Cortex of kidney (tissue), 1 donor: ENCODE measurements at regions not wholly inside any gene's neighbourhood (a gene's known extent, or its start where the extent isn't known, plus 50 kb on each side); places are given as distances from the start of the nearest gene placed in this dataset.
"Not testable (repeated sequence)": the region's sequence is repeated elsewhere in the genome, so short reads cannot be mapped to it uniquely, and the experiment has no call there.

Experiments
- DNase-seq: peaks from one replicate; lab custom pipeline; 2025; lab: John Stamatoyannopoulos, UW

DNA sequence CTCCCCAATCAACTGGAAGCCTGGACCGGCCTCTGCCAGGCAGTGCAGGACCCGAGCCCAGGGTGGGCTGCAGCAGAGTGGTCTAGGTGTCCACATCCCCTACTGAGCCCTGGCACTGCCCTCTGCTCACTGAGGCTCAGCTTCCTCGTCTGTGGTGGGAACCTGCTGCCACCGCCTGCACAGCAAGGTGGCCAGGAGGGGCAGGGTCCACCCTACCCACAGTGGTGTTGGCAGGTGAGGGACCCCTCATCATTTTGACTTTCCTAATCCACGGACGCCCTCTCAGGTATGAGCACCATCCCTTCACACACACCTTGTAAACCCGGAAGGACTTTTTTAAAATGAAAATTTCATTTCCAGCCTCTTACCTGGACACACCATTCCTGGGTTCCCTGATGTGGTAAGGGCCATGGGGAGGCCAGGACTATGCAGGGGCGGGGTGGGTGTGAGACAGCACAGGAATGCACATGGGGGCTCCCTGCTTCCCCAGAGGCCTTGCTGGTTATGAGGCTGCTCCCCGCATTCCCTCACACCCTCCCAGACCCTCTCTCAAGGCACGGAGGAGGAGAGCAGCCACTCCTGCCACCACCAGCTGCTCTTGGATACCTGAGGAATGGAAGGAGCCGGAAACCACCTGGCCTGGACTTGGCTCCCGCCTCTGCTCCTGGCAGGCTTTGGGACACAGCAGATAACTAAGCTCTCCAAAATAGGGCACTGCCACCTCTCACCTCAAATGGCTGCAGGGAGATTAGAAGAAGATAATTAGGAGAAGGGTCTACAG, 185.9 kb upstream of the TPM1 start:
- no peak for DNase-seq

DNA sequence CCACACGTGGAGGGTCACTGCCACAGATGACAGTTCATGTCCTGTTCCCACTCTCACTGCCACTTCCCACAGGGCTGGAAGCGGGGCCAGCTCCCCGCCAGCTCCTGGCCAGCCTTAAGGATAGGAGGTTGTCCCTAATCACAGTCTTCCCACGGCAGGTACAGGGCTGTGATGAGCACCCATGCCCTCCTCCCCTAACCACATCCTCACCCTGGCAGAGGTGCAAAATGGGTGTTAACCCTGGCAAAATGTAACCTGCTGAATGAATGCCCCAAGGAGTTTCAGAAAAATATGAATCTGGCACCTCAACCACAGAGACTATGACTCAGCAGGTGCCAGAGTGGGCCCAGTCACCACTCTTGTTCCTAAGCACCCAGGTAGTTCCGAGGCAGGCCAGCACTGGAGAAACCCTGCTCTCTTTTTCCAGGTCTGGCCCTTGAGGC, 185.1 kb upstream of the TPM1 start:
- no peak for DNase-seq

DNA sequence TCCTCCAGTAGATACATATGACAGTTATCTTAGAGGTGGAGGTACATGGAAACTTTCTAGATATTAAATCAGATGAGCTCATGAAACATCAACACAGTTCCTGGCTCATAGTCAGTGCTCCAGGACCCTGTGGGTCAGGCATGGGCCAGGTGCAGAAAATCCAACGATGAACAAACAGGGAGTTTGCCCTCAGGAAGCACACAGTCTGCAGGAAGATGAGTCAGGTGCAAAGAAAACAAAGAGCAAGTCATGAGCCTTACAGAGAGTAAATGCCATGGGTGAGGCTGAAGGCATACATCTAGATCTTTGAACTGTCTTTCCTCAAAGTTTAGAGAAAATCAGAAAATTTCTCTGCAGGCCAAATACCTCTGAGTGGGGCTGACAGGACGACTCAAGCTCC, 184.2 kb upstream of the TPM1 start:
- no peak for DNase-seq

DNA sequence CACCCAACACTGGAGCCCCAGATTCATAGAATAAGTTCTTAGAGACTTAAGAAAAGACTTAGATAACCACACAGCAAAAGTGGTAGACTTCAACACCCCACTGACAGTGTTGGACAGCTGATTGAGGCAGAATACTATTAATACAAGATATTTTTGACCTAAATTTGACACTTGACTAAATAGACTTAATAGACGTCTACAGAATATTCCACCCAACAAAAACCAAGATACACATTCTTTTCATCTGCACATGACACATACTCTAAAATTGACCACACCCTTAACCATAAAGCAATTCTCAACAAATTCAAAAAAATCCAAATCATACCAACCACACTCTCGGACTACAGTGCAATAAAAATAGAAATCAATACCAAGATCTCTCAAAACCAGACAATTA, 179.8 kb upstream of the TPM1 start:
- no peak for DNase-seq

DNA sequence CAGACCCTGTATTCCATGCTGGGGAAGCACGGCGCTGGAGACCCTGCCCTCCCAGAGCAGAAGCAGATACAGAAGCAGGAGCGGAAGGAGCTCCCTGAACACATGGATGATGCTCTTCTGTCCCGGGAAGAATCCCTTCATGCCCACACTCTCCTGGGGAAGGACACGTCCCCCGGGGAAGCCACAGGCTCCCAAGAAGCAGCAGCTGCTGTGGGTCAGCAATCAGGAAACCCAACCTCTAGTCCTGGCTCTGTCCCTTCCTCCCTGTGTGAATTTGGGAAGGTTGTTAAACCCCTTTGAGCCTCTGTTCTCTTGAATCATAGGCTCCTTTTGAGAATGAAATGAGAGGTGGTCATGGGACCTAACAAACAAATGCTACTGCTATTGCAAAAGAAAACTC, 176.2 kb upstream of the TPM1 start:
- no peak for DNase-seq

DNA sequence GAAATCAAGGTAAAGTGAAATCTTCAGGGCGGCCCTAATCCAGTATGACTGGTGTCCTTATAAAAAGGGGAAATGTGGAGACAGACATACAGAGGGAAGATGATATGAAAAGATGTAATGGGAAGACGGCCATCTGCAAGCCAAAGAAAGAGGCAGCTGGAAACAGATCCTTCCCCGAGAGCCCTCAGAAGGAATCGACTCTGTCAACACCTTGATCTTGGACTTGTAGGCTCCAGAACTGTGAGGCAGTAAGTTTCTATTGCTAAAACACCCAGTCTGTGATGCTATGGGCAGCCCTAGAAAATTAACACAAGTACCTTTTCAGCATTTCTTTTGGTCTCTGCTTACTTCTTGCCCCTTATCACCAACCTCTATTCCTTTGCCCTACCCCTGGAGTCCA, 174.7 kb upstream of the TPM1 start:
- no peak for DNase-seq

DNA sequence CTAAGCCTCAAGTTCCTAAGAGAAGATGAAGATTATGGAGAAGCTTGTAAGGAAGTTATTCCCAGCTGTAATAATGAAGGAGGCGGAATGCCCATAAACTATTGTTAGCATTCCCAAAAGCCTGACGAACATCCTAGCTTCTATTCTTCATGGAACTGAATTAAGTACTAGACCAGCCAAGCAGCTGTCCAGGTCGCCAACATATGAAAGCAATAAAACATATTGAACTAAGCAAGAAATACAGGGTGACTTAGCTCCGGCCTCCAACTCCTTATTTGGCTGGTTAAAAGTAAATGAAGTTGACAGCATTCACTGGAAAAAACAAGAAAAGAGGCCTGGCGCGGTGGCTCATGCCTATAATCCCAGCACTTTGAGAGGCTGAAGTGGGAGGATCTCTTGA, 174.0 kb upstream of the TPM1 start:
- DNase-seq: no peak

DNA sequence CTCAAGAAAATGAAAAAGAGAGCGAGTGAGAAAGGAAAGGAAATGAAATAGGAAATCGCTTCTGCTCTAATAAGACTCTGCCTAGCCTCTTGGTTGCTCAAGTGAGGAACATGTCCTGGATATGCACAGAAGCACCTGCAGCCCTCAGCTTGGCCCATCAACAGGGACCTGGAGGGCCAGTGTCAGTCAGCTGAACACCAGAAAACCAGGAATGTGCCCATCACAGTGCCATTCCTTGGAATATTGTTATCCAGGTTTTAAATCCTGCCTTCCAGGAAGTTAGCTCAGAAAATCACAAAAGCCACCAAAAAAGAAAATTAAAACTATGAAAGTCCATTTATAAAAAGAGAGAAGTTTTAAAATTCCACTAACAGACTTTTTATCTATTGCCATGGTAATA, 173.4 kb upstream of the TPM1 start:
- no peak for DNase-seq

DNA sequence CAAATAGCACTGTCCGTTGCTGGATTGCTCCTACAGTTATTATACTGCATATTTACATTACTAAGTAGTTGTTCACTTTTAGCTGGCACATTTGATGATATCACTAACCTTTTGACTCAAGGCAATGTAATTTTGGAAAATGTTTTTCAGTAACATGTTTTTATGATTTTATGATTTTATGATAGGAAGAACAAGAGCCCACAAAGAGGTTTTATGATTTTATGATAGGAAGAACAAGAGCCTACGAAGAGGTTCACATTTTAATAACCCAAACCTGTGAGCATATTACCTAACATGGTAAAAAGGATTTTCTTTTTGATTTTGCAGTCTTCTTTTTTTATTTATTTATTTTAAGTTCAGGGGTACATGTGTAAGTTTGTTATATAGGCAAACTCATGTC, 172.3 kb upstream of the TPM1 start:
- DNase-seq: no peak

DNA sequence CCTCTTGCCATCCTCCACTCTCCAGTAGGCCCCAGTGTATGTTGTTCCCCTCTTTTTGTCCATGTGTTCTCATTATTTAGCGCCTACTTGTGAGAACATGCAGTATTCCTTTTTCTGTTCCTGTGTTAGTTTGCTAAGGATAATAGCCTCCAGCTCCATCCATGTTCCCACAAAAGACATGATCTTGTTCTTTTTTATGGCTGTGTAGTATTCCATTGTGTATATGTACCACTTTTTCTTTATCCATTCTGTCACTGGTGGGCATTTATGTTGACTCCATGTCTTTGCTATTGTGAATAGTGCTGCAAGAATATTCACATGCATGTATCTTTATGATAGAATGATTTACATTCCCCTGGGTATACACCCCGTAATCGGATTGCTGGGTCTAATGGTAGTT, 171.8 kb upstream of the TPM1 start:
- DNase-seq: not testable (repeated sequence)

DNA sequence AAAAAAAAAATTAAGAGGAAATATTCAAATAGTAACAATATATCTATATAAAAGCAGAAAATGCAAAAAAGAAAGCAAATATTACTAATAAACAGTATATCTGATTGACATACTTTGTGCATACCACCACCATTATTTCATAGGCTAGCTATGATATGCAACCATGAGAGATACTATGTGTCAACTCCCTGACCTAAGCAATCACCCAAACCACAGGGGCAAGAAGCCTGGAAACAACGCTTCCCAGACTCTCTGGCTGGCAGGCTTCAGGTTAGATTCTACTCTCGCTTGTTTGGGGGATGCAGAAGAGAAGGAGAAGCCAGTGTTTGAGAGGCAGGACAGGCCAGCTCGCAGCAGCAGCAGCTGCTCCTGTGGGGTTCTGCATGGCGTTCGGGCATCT, 169.3 kb upstream of the TPM1 start:
- DNase-seq: no peak

DNA sequence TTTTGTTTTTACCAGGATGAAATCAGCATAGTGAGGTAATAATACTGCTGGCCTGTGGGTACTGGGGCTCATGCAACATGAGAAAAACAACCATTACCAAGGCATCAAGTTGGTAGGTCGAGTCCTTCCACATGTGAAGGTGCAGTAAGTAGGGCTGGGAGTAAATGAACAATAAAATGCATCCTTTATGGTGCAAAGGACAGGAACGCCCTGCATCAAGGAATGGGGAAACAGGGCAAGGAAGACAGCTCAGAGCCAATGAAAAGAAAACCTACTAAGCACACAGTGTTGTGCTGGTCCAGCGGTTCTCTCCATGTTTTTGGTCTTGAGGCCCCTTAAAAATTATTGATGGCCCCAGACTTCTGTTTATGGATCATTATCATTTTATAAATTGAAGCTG, 168.5 kb upstream of the TPM1 start:
- DNase-seq: no peak

DNA sequence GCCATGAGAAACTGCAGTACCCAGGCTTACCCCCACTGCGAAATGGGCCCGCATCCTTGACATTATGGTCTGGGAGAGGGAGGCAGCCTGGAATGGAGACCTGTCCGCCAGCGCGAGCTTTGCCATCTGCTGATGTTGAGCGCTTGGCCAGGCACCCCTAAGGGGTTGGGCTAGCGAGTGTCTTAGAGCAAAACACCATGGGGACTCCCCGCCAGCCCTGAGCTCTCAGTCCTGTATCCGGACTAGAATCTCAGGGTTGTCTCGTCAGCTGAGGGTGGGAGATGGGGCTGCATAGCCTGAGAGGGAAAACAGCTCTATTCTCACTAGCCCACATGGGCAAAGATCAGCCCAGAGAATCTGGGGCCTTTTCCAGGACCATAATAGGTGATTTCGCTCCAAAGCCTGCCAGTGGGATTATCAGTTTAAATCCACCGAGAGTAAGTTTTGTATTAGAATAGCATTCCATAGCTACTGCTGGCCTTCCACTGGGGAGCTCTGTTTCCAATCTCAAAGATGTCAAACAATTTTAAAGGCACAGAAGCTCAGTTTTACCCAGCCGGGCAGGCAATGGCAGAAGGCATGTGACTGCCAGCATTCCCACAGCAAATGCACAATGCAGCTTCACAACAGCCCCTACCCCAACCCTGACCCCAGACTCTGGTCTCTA, 167.5 kb upstream of the TPM1 start:
- no peak for DNase-seq

DNA sequence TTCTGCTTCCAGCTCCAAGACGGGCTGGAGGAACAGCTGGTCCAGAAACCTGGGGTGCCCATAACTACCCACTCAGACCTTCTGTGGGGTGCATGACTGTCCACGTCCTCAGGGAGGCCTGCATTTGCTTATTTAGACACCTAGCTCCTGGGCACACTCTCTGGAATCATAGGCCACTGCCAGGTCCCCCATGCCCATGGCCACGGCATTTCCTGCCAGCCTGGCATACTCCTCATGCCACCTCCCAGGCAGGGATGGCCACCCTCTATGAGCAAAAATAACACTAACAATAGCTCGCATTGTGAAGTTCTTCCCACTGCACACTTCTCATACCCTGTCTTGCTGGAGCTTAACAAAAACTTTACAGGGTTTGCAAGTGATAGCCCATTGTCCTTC, 166.9 kb upstream of the TPM1 start:
- no peak for DNase-seq

DNA sequence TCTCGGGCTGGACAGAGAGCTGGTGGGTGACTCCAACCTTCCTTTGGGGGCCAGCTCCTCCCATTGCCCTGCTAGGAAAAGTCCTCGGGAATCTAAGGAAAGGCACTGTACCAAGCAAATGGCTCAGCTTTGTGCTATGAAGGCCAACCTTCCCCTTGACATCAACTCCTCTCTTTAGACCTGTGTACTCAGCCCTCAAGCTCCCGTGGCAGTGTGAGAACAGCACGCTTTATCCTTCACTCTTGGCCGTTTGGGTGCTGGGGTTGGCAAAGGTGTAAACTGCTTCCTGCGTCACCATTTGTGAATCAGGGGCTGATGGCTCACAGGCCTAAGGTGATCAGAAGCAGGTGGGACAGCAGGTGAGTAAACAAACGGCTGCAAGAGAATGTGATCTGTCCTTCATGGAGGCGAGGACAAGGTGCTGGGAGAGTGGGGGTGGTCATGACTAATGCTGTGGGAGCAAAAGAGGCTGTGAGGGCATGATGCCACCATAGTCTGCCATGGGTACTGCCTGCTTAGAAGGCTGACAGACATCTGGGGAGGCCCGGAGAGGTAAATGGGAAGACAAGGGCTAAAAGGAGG, 165.2 kb upstream of the TPM1 start:
- no peak for DNase-seq

DNA sequence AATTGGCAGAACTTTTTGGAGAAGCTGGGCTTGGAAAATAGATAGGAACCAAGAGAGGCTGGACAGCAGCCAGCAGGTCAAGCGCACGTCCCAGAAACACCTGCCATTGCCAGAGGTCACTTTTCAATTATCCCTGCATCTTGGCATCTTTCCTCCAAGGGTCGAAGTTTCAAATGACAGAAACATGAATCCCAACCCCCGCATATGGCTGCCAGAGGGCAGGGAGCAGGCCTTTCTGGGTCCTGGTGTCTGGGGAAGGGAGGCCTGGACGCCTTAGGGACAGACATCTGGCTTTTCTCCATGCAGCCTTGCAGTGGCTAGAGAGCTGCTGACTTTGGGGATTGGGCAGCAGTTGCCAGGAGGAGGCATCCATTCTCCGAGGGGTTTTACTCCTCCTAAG, 164.5 kb upstream of the TPM1 start:
- DNase-seq: no peak

DNA sequence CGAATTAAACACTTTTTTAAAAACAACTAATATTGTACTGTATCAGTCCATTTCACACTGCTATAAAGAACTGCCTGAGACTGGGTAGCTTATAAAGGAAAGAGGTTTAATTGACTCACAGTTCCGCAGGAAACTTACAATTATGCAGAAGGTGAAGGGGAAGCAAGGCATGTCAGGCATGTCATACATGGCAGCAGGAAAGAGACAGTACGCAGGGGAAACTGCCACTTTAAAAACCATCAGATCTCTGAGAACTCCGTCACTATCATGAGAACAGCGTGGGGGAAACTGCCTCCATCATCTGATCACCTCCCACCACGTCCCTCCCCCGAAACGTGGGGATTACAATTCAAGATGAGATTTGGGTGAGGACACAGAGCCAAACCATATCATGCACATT, 162.8 kb upstream of the TPM1 start:
- DNase-seq: no peak

DNA sequence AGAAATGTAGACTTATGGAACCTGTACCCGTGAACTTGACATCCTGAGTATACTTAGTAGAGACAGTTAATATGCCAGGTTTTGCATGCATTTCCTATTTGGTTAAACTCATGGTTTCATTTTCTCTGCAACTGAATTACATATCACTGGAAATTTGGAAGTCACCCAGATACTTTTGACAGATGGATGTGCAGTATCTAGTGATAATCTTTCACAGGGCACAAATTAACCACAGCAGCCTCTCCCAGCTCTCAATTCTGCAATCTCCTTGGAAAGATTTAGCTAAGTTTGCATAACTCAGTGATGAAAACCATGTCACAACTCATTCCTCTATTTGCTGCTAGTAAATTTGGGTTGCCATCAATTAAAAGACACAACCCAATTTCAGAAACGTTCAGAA, 162.3 kb upstream of the TPM1 start:
- DNase-seq: no peak

DNA sequence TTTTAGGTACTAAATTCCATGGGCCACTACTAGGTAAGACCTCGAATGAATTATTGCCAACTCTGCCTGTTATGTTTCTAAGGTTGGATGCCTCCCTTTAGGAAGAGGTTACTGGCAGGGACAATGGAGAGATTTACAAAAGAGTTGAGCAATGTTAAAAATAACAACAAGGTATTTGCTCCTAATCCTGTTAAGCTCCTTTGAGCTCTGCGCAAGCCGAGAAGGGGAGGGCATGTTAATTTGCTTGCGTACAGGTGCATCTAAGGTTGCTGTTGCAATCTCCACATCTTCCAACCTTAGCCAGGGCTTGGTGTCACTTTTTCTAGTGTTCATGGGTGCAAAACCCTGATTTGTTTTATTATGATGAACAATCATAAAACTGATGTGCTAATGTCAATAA, 161.5 kb upstream of the TPM1 start:
- no peak for DNase-seq

DNA sequence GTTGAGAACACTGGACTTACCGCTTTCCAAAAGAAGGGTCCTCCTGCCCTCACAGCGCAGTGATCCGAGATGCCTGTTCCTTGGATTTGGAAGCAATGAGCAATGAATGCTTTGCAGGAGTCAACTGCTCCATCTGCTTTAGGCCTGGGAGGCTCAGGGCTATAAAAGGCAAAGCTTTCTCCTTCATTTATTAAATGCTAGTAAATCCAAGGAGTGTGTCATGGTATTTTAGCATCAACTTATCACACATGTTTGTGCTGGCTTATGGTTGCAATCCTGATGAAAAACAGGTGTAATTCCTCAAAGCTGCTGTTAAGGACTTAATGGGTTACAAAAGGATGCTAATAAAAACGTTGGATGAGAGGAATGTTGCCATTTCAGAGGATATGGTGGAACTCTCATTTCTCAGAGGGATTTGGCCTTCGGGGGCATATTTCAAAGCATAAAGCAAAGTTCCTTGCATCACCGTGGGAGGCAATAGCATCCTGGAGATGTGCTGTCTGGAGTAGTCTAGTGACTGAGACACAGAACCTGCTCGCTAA, 158.5 kb upstream of the TPM1 start:
- DNase-seq: no peak

DNA sequence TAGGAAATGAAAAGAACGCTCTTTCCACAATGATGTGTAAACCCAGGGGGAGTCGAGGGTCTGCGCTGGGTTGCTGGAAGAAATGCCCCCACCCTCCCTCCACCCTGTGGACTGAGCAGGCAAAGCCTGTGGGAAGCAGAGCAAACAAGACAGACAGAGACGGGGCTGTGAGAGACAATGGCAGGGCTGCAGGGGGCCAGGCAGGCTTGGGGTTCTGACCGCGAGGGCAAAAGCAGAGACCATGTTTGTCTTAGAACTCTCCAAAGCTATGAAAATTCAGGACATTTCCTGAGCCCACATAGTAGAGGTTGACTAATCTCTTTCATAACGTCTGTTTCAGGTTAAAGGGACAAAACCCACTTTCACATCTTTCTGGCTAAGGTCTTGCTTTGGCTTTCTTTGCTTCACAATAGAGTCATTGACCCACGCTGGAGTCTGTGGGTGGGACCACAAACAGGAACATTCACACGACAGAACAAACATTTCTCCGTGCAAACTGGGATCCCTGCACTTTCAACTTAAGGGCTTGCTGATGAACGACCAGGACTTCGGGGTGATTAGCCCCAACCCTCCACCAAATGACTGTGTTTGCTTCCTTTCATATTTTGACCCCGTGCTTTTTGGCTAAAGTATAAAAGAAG, 156.0 kb upstream of the TPM1 start:
- DNase-seq: no peak

DNA sequence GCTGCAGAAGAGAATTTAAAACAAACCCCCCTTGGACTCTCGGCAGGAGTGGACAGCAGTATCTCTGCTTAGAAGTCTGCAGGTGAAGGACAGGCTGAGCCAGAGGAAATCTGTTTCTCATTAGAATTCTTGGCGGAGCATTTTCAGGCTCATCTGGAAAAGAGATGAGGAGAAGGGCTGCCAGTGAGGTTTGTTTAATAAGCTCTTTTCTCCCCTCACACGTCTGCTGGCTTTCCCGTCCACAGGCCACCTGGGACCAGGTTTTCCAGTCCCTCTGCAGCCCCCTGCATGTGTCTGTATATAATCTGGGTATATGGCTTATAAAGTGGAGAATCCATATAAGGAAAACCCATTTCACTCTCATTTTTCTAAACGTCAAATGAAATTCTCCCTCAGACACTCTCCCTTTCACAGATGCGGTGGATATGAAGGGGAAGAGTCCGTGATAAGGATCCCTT, 155.4 kb upstream of the TPM1 start:
- DNase-seq: no peak

DNA sequence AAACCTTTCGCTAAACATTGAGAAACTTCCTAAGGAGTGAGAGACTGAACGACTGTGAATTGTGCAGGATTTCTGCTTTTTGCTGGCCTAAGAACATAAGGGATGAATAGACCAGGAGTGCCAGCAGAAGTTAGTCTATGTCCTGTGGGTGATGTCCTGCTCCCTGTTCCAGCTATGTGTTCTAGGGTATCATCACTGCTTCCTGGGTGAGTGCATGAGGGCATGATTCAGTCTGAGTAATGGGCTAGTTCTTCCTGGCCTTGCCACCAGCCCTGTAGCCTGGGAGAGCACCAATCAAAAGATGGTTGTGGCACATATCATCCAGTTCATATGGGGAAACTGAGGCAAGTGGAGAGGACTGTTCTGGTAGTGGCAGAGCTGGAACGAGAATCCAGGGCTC, 153.9 kb upstream of the TPM1 start:
- DNase-seq: no peak
